GM12865 (cell line): ENCODE measurements at regions not wholly inside any gene's neighbourhood (a gene's known extent, or its start where the extent isn't known, plus 50 kb on each side); places are given as distances from the start of the nearest gene placed in this dataset.

Experiments
- DNase-seq: peaks from one replicate; pipeline ENCODE4 v3.0.0; 2010; ENCODE audit warnings: low read depth
- H3K4me3 ChIP-seq: 2 replicates; pipeline ENCODE4 v1.5.1; 2011; ENCODE audit warnings: mild to moderate bottlenecking, low read depth, low read length, control low read depth
- CTCF ChIP-seq: IDR thresholded peaks from 2 replicates; pipeline ENCODE4 v1.5.1; 2011; ENCODE audit warnings: low read length, control low read depth, low read depth, inconsistent platforms; ENCODE audit not compliant: insufficient read depth; ENCODE audit errors: missing control alignments

DNA sequence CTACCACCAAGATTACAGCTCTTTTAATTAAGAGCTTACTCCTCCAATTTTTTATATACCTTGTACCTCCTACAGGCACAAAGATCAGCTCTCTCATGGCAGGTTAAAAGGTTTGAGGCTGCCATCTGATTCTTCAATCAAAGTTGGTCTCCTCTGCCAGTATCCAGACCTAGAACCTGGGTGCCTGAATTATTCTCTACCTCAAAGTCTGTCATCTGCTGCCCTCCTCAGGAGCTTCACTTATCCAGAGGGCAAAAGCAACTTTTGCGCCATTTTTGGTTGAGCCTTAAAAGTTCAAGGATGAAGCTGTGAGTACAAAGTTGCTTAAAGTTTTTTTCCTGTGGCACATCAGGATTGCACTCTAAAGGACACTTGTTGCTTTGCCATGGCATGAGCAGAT lies 343.7 kb upstream of the PPP1R2C start:
- TF ChIP-seq CTCF, result no peak
- H3K4me3 ChIP-seq, result no peak overlapping the region
- DNase-seq, result peak; percentile 8

GRCh38 chrX:43139645-43140044 lies 361.7 kb upstream of the PPP1R2C start:
- peak; percentile 0 for DNase-seq
- TF ChIP-seq CTCF, result no peak
- H3K4me3 ChIP-seq, result no peak overlapping the region

DNA sequence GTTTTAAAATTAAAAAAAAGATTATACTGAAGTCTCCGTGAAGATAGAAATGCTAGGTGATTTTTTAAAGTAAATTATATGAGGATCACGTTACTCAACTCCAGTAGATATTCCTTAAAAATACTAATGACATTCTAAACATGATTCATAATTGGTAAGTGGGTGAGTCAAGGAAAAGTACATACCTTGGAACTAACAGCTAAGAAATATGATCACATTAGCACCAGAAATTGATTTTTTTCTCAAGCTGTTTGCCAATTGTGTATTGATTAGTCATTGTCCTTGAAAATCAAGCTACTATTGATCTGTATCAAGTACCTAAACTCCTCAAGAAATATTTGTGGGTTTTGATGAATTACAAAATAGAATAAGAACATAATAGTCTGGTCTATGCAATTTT lies 362.6 kb upstream of the PPP1R2C start:
- no peak for TF ChIP-seq CTCF
- no peak for DNase-seq
- no peak overlapping the region for H3K4me3 ChIP-seq

- TF ChIP-seq CTCF, result no peak
- H3K4me3 ChIP-seq, result no peak overlapping the region
- no peak for DNase-seq
Observed at GRCh38 chrX:43141885-43142284, 363.9 kb upstream of the PPP1R2C start.

DNA sequence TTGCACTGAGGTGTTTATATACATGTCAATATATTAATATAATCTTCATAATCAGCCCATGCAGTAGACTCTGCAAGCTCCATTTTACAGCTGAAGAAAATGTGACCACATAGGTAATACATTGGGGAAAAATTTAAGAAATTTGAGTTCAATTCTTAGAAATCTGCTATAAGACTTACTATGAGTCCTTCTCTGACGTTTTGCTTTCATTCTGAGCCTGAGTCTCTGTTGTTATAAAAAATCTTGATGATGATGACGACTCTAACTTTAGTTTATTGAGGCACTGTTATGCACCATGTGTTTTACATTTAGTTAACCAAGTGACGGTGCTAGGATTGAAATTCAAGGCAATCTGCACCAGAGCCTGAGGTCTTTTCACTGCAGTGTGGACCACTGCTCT lies 370.3 kb upstream of the PPP1R2C start:
- no peak for TF ChIP-seq CTCF
- H3K4me3 ChIP-seq, result no peak overlapping the region
- no peak for DNase-seq

DNA sequence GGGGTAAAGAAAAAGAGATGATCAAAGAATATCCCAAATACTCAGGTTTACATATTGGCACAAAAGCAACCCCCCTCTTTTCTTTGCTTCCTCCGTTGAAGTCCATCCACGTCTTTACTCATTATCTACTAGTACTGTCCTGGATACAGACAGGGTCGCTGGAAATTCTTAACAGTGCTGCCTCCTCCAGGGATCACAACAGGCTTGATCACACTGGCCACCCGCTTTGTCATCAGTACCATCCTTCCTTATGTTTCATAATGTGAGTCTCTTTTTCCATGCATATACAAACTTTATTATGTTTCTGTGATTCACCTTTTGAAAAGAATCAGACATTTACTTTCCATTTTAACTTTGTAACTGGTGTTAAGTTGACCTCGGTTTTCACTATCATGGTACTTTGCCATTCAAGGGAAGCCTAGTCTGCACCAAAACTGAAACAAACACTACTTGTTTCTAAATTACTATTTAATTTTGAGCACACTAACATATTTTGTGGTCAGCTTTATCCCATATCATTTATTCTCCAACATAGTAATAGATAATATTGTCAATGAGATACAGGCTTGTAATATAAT lies 387.5 kb upstream of the PPP1R2C start:
- H3K4me3 ChIP-seq, result no peak overlapping the region
- no peak for TF ChIP-seq CTCF
- DNase-seq, result peak; percentile 17

DNA sequence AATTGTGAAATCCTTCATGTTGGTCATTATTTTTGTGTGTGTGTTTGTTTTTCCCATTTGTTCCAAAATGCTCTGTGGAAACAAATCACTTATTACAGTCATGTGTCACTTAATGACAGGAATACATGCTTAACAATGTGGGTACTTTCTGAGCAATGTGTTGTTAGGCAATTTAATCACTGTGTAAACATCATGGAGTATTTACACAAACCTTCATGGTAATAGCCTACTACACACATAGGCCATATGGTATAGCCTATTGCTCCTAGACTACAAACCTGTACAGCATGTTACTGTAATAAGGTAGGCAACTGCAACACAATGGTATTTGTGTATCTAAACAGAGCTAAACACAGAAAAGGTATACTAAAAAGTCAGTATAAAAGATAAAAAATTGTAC lies 388.9 kb upstream of the PPP1R2C start:
- no peak for DNase-seq
- TF ChIP-seq CTCF, result no peak

More for the DNA sequence above, 388.9 kb upstream of the PPP1R2C start:
- H3K4me3 ChIP-seq, result no peak overlapping the region
